ENCODE measurements at regions not wholly inside any gene's neighbourhood (a gene's known extent, or its start where the extent isn't known, plus 50 kb on each side); places are given as distances from the start of the nearest gene placed in this dataset.

GRCh38 chr9:103242025-103242424, 246.9 kb downstream of the CYLC2 start:
- 44% methylated on average over 1 of the region's 1 CpG; no CpG with 5 or more reads in 1 of the 2 experiments for WGBS, 2 experiments (ENCODE audit: insufficient coverage in 1 of 2, insufficient read length in 1 of 2)
- TF ChIP-seq, protein P1, sequence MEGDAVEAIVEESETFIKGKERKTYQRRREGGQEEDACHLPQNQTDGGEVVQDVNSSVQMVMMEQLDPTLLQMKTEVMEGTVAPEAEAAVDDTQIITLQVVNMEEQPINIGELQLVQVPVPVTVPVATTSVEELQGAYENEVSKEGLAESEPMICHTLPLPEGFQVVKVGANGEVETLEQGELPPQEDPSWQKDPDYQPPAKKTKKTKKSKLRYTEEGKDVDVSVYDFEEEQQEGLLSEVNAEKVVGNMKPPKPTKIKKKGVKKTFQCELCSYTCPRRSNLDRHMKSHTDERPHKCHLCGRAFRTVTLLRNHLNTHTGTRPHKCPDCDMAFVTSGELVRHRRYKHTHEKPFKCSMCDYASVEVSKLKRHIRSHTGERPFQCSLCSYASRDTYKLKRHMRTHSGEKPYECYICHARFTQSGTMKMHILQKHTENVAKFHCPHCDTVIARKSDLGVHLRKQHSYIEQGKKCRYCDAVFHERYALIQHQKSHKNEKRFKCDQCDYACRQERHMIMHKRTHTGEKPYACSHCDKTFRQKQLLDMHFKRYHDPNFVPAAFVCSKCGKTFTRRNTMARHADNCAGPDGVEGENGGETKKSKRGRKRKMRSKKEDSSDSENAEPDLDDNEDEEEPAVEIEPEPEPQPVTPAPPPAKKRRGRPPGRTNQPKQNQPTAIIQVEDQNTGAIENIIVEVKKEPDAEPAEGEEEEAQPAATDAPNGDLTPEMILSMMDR (conservative IDR thresholded peaks at IDR 0.05): no peak
- Mint-ChIP-seq H3K4me3 (no peak overlapping the region), H3K27me3 (ENCODE audit: insufficient read depth) (no peaks in the 10 kb centered on the region), H3K27ac (no peak overlapping the region), H3K9me3 (peaks cover 5% of the 10 kb centered on the region), H3K36me3 (ENCODE audit: low read depth) (no peaks in the 10 kb centered on the region), H3K4me1 (peaks cover 9% of the 10 kb centered on the region)
- no peaks in the 10 kb centered on the region for H3K36me3 ChIP-seq (ENCODE audit: control insufficient read depth, insufficient read depth, low read length)
- no peaks in the 10 kb centered on the region for H3K27me3 ChIP-seq (ENCODE audit: control insufficient read depth, insufficient read depth, low read length, poor library complexity, severe bottlenecking)
- no peak for DNase-seq
- no peak overlapping the region for H3K9ac ChIP-seq (ENCODE audit: extremely low read depth, low read length, poor library complexity, severe bottlenecking)
- no peak overlapping the region for H3K27ac ChIP-seq (ENCODE audit: low read depth, low read length)
- H3K4me3 ChIP-seq (ENCODE audit: low read length): no peak overlapping the region
- no peaks in the 10 kb centered on the region for H3K4me1 ChIP-seq (ENCODE audit: control insufficient read depth, insufficient read depth, low read length)
- H3K9me3 ChIP-seq (ENCODE audit: control insufficient read depth, low read length): peaks cover 6% of the 10 kb centered on the region

- peaks cover 2% of the 10 kb centered on the region for H3K9me3 Mint-ChIP-seq
Observed at GRCh38 chr9:103242486-103242885, 247.4 kb downstream of the CYLC2 start.

DNA sequence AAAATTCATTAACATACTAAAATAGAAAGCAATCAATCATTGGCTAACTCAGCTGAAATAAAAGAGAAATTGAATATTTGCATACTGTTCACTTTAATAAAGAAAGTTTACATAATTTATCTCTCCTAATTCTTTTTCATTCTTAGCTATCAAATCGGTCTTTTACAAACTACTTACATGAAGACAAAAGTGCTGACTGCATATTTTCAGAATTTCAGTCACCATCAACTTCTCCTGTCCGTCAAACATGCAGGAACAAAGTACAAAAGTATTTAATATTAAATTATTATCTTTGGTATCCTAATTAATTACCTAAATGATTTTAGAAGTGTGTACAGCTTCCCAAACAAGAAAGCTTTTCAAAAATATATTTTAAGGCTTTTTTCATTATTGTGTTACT, 248.4 kb downstream of the CYLC2 start:
- Mint-ChIP-seq H3K4me3 (no peak overlapping the region), H3K4me1 (peaks cover 9% of the 10 kb centered on the region), H3K27ac (no peak overlapping the region), H3K27me3 (ENCODE audit: insufficient read depth) (no peaks in the 10 kb centered on the region), H3K9me3 (no peaks in the 10 kb centered on the region), H3K36me3 (ENCODE audit: low read depth) (no peaks in the 10 kb centered on the region)
- no peaks in the 10 kb centered on the region for H3K27me3 ChIP-seq (ENCODE audit: control insufficient read depth, insufficient read depth, low read length, poor library complexity, severe bottlenecking)
- peaks cover 6% of the 10 kb centered on the region for H3K9me3 ChIP-seq (ENCODE audit: control insufficient read depth, low read length)
- H3K36me3 ChIP-seq (ENCODE audit: control insufficient read depth, insufficient read depth, low read length): no peaks in the 10 kb centered on the region
- no peak for DNase-seq
- no peaks in the 10 kb centered on the region for H3K4me1 ChIP-seq (ENCODE audit: control insufficient read depth, insufficient read depth, low read length)
- H3K27ac ChIP-seq (ENCODE audit: low read depth, low read length): no peak overlapping the region
- no peak overlapping the region for H3K9ac ChIP-seq (ENCODE audit: extremely low read depth, low read length, poor library complexity, severe bottlenecking)
- no peak overlapping the region for H3K4me3 ChIP-seq (ENCODE audit: low read length)
- WGBS, 2 experiments (ENCODE audit: insufficient coverage in 1 of 2, insufficient read length in 1 of 2): 61% methylated on average over 1 of the region's 2 CpGs; no CpG with 5 or more reads in 1 of the 2 experiments
- TF ChIP-seq, protein P1 (conservative IDR thresholded peaks at IDR 0.05): no peak

More at GRCh38 chr9:103242486-103242885, 247.4 kb downstream of the CYLC2 start:
- WGBS, 2 experiments (ENCODE audit: insufficient coverage in 1 of 2, insufficient read length in 1 of 2): 73 to 90% methylated on average over 2 of the region's 2 CpGs
- peaks cover 9% of the 10 kb centered on the region for H3K4me1 Mint-ChIP-seq
- Histone ChIP-seq H3K27me3 (ENCODE audit: control insufficient read depth, insufficient read depth, low read length, poor library complexity, severe bottlenecking) (no peaks in the 10 kb centered on the region), H3K4me3 (ENCODE audit: low read length) (no peak overlapping the region), H3K9me3 (ENCODE audit: control insufficient read depth, low read length) (peaks cover 6% of the 10 kb centered on the region), H3K36me3 (ENCODE audit: control insufficient read depth, insufficient read depth, low read length) (no peaks in the 10 kb centered on the region), H3K4me1 (ENCODE audit: control insufficient read depth, insufficient read depth, low read length) (no peaks in the 10 kb centered on the region), H3K27ac (ENCODE audit: low read depth, low read length) (no peak overlapping the region), H3K9ac (ENCODE audit: extremely low read depth, low read length, poor library complexity, severe bottlenecking) (no peak overlapping the region)
- H3K36me3 Mint-ChIP-seq (ENCODE audit: low read depth): no peaks in the 10 kb centered on the region
- H3K27me3 Mint-ChIP-seq (ENCODE audit: insufficient read depth): no peaks in the 10 kb centered on the region
- TF ChIP-seq, protein P1 (conservative IDR thresholded peaks at IDR 0.05): no peak
- DNase-seq: no peak
- H3K4me3 Mint-ChIP-seq: no peak overlapping the region
- H3K27ac Mint-ChIP-seq: no peak overlapping the region

Data from endodermal cell (in vitro differentiated cells).